Peyer's patch (tissue), 4 donors: ENCODE measurements at regions not wholly inside any gene's neighbourhood (a gene's known extent, or its start where the extent isn't known, plus 50 kb on each side); places are given as distances from the start of the nearest gene placed in this dataset.

Source experiments
- DNase-seq, 3 donors: peaks; one replicate each; pipeline ENCODE4 v3.0.0-alpha.2; 2017 to 2019
- H3K27ac ChIP-seq, 4 donors: fragments of 200-600 bp; sonication (generic); one replicate each; pipeline ENCODE4 v1.5.1; 2016 to 2019
- H3K27me3 ChIP-seq, 2 donors: fragments of 200-600 bp; sonication (generic); one replicate each; pipeline ENCODE4 v1.5.1; 2019
- H3K36me3 ChIP-seq, 3 donors: fragments of 200-600 bp; sonication (generic); one replicate each; pipeline ENCODE4 v1.5.1; 2016 to 2019
- H3K4me1 ChIP-seq, 4 donors: fragments of 200-600 bp; sonication (generic); one replicate each; pipeline ENCODE4 v1.5.1; 2016 to 2019
- H3K4me3 ChIP-seq, 4 donors: fragments of 200-600 bp; sonication (generic); 1 replicate in 3 of 4; 2 replicates in 1 of 4; pipeline ENCODE4 v1.5.1; 2016 to 2019; ENCODE audit warnings: mild to moderate bottlenecking in 1 of 4
- H3K9me3 ChIP-seq, 4 donors: fragments of 200-600 bp; sonication (generic); one replicate each; pipeline ENCODE4 v1.5.1; 2016 to 2019; ENCODE audit warnings: mild to moderate bottlenecking in 1 of 4
- CTCF ChIP-seq, 6 experiments: fragments of 450-650 bp in 4 of 6; fragments of 200-600 bp in 2 of 6; sonication (generic) in 1 of 6; IDR thresholded peaks; one replicate each; pipeline ENCODE4 v1.5.1; 2017 to 2019; ENCODE audit warnings: antibody characterized with exemption in 6 of 6, mild to moderate bottlenecking in 3 of 6, moderate library complexity in 1 of 6
- POLR2A ChIP-seq, 2 donors: fragments of 450-650 bp; IDR thresholded peaks; one replicate each; pipeline ENCODE4 v1.5.1; 2017; ENCODE audit warnings: antibody characterized with exemption in 2 of 2, mild to moderate bottlenecking in 2 of 2, moderate library complexity in 2 of 2

DNA sequence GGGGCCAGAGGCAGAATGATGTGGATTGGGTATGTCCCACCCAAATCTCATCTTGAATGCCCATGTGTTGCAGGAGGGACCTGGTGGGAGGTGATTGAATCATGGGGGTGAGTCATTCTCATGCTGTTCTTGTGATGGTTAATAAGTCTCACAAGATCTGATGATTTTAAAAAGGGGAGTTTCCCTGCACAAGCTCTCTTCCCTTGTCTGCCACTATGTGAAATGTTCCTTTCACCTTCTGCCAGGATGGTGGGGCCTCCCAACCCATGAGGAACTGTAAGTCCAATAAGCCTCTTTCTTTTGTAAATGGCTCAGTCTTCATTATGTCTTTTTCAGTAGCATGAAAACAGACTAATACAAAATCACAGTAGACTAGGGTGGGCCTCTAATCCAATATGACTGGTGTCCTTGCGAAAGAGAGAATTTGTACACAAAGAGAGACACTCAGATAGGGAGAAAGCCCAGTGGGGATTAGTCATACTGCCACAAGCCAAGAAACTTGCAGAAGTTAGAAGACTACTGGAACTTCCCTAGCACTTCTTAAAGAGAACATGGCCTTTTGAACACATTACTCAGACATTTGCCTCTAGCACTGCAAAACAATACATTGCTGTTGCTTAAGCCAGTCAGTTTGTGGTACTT, 68.4 kb downstream of the ANXA1 start:
- TF ChIP-seq CTCF (IDR thresholded peaks at IDR 0.05) (no peak), POLR2A (IDR thresholded peaks at IDR 0.05) (no peak)
- Histone ChIP-seq H3K4me3 (no peak overlapping the region), H3K9me3 (no peaks in the 10 kb centered on the region), H3K36me3 (no peaks in the 10 kb centered on the region), H3K27me3 (no peaks in the 10 kb centered on the region), H3K4me1 (no peaks in the 10 kb centered on the region), H3K27ac (no peak overlapping the region)
- no peak for DNase-seq

GRCh38 chr9:73223594-73223993, 71.9 kb downstream of the ANXA1 start:
- Histone ChIP-seq H3K27me3 (no peaks in the 10 kb centered on the region), H3K9me3 (no peaks in the 10 kb centered on the region), H3K36me3 (no peaks in the 10 kb centered on the region), H3K4me1 (no peaks in the 10 kb centered on the region), H3K27ac (no peak overlapping the region), H3K4me3 (no peak overlapping the region)
- no peak for TF ChIP-seq CTCF (IDR thresholded peaks at IDR 0.05)
- TF ChIP-seq POLR2A (IDR thresholded peaks at IDR 0.05), result no peak
- DNase-seq, result no peak

GRCh38 chr9:73229543-73229942, 77.9 kb downstream of the ANXA1 start:
- DNase-seq, result no peak
- Histone ChIP-seq H3K4me1 (no peaks in the 10 kb centered on the region), H3K27me3 (no peaks in the 10 kb centered on the region), H3K4me3 (no peak overlapping the region), H3K9me3 (no peaks in the 10 kb centered on the region), H3K27ac (no peak overlapping the region), H3K36me3 (no peaks in the 10 kb centered on the region)
- TF ChIP-seq CTCF (IDR thresholded peaks at IDR 0.05) (no peak), POLR2A (IDR thresholded peaks at IDR 0.05) (no peak)

DNA sequence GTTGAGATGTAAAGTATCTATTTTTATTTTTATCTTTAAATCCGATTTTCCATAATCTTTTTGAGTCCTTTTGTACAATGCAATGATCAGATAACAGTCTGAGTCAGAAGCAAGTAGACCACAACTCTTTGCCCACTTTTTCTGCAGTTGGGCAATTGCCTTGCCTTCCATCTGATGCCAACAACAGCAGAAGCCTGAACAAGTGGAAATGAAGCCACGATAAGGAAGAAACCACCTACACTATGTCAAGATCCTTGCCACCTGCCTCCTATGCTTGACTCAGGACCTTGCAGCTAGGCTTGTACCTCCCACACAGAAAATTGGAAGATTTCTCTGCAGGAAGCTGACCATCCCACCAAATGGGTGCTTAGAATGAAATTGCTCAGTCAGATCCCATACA, 78.6 kb downstream of the ANXA1 start:
- no peaks in the 10 kb centered on the region for H3K36me3 ChIP-seq
- no peaks in the 10 kb centered on the region for H3K4me1 ChIP-seq
- H3K27me3 ChIP-seq, result no peaks in the 10 kb centered on the region
- no peak for DNase-seq
- no peaks in the 10 kb centered on the region for H3K9me3 ChIP-seq
- H3K4me3 ChIP-seq, result no peak overlapping the region
- no peak for TF ChIP-seq POLR2A (IDR thresholded peaks at IDR 0.05)
- TF ChIP-seq CTCF (IDR thresholded peaks at IDR 0.05), result no peak
- no peak overlapping the region for H3K27ac ChIP-seq

GRCh38 chr9:73231203-73231602, 79.5 kb downstream of the ANXA1 start:
- Histone ChIP-seq H3K9me3 (no peaks in the 10 kb centered on the region), H3K36me3 (no peaks in the 10 kb centered on the region), H3K4me1 (no peaks in the 10 kb centered on the region), H3K27me3 (no peaks in the 10 kb centered on the region), H3K27ac (no peak overlapping the region), H3K4me3 (no peak overlapping the region)
- no peak for DNase-seq
- no peak for TF ChIP-seq CTCF (IDR thresholded peaks at IDR 0.05)
- TF ChIP-seq POLR2A (IDR thresholded peaks at IDR 0.05), result no peak
